ENCODE measurements at regions not wholly inside any gene's neighbourhood (a gene's known extent, or its start where the extent isn't known, plus 50 kb on each side); places are given as distances from the start of the nearest gene placed in this dataset.

GRCh38 chr13:29654843-29655547 lies 59.5 kb upstream of the SLC7A1 start:
- DNase-seq (ENCODE audit: low read depth), result no peak

GRCh38 chr13:29654384-29654783 lies 58.9 kb upstream of the SLC7A1 start:
- no peak for DNase-seq (ENCODE audit: low read depth)

- no peak for DNase-seq (ENCODE audit: low read depth)
These were observed 53.3 kb upstream of the SLC7A1 start for GRCh38 chr13:29648760-29649159.

All from activated T-cell treated with anti-CD3 and anti-CD28 coated beads for 24 hours (primary cell).